Right cardiac atrium (tissue), 5 donors: ENCODE measurements at regions not wholly inside any gene's neighbourhood (a gene's known extent, or its start where the extent isn't known, plus 50 kb on each side); places are given as distances from the start of the nearest gene placed in this dataset.
"Not testable (repeated sequence)": the region's sequence is repeated elsewhere in the genome, so short reads cannot be mapped to it uniquely, and the experiment has no call there.

Experiments used
- ATAC-seq, 2 donors: fragments of 200-7000 bp; cut with Tn5 transposase; one replicate each; pipeline versions ENCODE4 v1.8.0 to v1.9.1; 2020; ENCODE audit warnings: moderate library complexity in 2 of 2, mild to moderate bottlenecking in 1 of 2
- DNase-seq, 3 donors: peaks; one replicate each; pipeline ENCODE4 v3.0.0-alpha.2; 2020
- H3K27ac ChIP-seq: one replicate; pipeline ENCODE4 v1.5.1; 2013; ENCODE audit warnings: mild to moderate bottlenecking, low read length, control low read depth, moderate library complexity
- H3K27me3 ChIP-seq: one replicate; pipeline ENCODE4 v1.6.1; 2013; ENCODE audit not compliant: control insufficient read depth, insufficient read depth
- H3K4me1 ChIP-seq: one replicate; pipeline ENCODE4 v1.6.1; 2013; ENCODE audit warnings: low read length; ENCODE audit not compliant: control insufficient read depth, insufficient read depth
- H3K4me3 ChIP-seq: one replicate; pipeline ENCODE4 v1.5.1; 2013; ENCODE audit warnings: low read length, control low read depth
- H3K9me3 ChIP-seq: one replicate; pipeline ENCODE4 v1.6.1; 2013; ENCODE audit warnings: low read length; ENCODE audit not compliant: control insufficient read depth
- WGBS: extraction: QIAGEN DNeasy Blood & Tissue Kit; methylation state at CpG from one replicate; pipeline ENCODE4 v1.1.7; 2013; 5-methylcytosine and 5-hydroxymethylcytosine counted together
- intact Hi-C, 4 donors: fragments of 100-400 bp; cut with DNase I; formaldehyde crosslinking; loops; one replicate each; pipeline versions ENCODE4 v1.11.0 to v1.14.0; 2022 to 2023
- donor health status: healthy with polysubstance abuse.
- donor health status: DM: no; HTN: yes; CAD: no.
- donor health status: DM: no; HTN: no; CAD: no.
- donor health status: DM: no; HTN: yes; CAD: no; lungs with severe emphysema.
- donor health status: DM: yes; HTN: yes; CAD: no.

DNA sequence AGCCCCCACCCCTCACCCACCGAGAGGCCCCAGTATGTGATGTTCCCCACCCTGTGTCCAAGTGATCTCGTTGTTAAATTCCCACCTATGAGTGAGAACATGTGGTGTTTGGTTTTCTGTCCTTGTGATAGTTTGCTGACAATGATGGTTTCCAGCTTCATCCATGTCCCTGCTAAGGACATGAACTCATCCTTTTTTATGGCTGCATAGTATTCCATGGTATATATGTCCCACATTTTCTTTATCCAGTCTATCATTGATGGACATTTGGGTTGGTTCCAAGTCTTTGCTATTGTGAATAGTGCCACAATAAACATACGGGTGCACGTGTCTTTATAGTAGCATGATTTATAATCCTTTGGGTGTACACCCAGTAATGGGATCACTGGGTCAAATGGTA, 79.2 kb downstream of the PXDC1 start:
- H3K27ac ChIP-seq, H3K4me3 ChIP-seq, H3K27me3 ChIP-seq, H3K9me3 ChIP-seq, ATAC-seq, intact Hi-C loops, DNase-seq, H3K4me1 ChIP-seq: not testable (repeated sequence)
- 94% methylated on average over 4 of the region's 4 CpGs for WGBS

GRCh38 chr6:3671382-3671781, 80.1 kb downstream of the PXDC1 start:
- no peak for ATAC-seq
- no peak for DNase-seq
- Histone ChIP-seq H3K27ac (no peak overlapping the region), H3K4me1 (no peaks in the 10 kb centered on the region), H3K9me3 (no peaks in the 10 kb centered on the region), H3K4me3 (no peak overlapping the region), H3K27me3 (no peaks in the 10 kb centered on the region)
- intact Hi-C loops = no loop called here
- 86% methylated on average over 1 of the region's 1 CpG for WGBS

DNA sequence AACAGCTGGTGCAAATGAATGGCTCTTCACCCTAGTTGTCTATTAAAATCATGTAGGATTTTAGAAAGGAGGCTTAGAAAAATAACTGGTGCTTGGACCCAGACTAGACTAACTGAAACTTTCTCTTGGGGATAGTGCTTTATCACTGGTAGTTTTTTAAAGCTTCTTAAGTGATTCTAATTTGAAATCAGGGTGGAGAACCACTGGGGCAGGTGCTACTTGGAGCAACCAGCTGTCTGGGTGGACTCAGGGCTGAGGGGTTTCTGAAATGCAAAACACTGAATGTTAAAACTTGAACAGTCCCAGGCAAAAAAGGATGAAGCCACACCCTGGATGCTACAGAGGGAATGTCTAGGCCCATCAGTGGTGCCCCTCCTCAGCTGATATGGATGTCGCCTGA, 81.2 kb downstream of the PXDC1 start:
- H3K27me3 ChIP-seq = no peaks in the 10 kb centered on the region
- no peaks in the 10 kb centered on the region for H3K4me1 ChIP-seq
- H3K27ac ChIP-seq = no peak overlapping the region
- DNase-seq (no peak), ATAC-seq (no peak)
- 85% methylated on average over 1 of the region's 1 CpG for WGBS
- H3K4me3 ChIP-seq = no peak overlapping the region
- no peaks in the 10 kb centered on the region for H3K9me3 ChIP-seq
- intact Hi-C loops = no loop called here

DNA sequence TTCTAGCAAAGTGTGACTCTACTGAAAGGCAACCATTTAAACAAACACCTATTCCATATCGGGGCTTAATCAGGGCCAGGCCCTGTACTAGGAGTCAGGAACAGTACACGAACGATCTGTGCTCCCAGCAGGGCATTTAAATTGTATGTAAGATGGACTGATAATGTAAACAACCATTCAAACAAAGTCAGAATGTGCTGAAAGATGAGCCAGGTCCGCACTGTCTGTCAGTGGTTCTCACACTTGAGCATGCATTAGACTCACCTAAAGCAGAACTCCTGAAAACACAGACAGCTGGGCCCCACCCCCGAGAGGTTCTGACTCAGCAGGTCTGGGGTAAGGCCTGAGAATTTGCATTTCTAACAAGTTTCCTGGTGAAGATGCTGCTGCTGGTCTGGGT, 81.6 kb downstream of the PXDC1 start:
- no peak for ATAC-seq
- intact Hi-C loops = no loop called here
- no peak for DNase-seq
- H3K27me3 ChIP-seq = no peaks in the 10 kb centered on the region
- H3K4me1 ChIP-seq = no peaks in the 10 kb centered on the region
- 80% methylated on average over 5 of the region's 5 CpGs for whole genome bisulfite sequencing
- no peak overlapping the region for H3K27ac ChIP-seq
- H3K4me3 ChIP-seq = no peak overlapping the region
- no peaks in the 10 kb centered on the region for H3K9me3 ChIP-seq

- intact Hi-C loops = no loop called here
- Histone ChIP-seq H3K27me3 (no peaks in the 10 kb centered on the region), H3K27ac (no peak overlapping the region), H3K4me1 (no peaks in the 10 kb centered on the region), H3K9me3 (no peaks in the 10 kb centered on the region), H3K4me3 (no peak overlapping the region)
- DNase-seq (no peak), ATAC-seq (no peak)
- 62% methylated on average over 1 of the region's 1 CpG for WGBS
Measured at GRCh38 chr6:3665608-3666007, 85.9 kb downstream of the PXDC1 start.

DNA sequence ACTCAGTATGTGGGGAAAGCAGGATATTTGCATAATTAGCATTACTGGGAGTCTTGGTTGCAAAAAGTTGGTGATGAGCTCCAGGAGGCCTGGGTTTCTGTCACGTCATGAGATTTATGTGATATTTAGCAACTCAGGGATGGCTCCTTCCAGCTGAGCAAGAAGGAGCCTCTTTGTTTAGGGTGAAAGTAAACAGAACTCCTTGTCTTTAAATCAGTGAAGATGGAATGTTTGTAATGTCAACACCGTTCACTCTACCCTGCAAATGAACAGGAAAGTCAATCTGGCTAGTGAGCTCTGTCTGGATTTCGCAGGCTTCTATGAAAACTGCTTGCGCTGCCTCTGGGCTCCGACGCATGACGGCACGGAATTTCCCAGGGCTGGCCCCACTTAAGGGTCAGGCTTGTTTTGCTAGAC, 86.9 kb downstream of the PXDC1 start:
- WGBS = 76% methylated on average over 8 of the region's 8 CpGs
- Histone ChIP-seq H3K4me1 (no peaks in the 10 kb centered on the region), H3K4me3 (no peak overlapping the region), H3K27ac (no peak overlapping the region), H3K27me3 (no peaks in the 10 kb centered on the region), H3K9me3 (no peaks in the 10 kb centered on the region)
- intact Hi-C loops = no loop called here
- DNase-seq = no peak
- ATAC-seq = no peak

DNA sequence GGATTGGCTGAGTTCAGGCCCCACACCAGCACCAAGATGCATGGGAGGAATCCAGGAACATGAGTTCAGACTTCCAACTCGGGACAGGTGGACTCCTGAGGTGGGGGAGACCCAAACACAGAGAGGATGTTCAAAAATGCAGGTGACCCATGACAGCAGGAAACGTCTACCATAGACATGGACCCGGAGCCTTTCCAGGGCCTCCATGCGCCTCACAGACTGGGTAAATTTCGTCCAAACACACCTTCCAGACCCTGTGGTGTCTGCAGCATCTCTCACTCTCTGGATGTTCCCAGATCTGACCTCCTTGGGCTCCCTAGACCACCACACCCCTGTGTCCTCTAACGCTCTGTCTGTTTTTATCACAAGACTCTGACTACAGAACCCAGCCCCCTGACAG, 87.7 kb downstream of the PXDC1 start:
- ATAC-seq = no peak
- intact Hi-C loops = no loop called here
- H3K27ac ChIP-seq = no peak overlapping the region
- DNase-seq = no peak
- H3K9me3 ChIP-seq = no peaks in the 10 kb centered on the region
- H3K4me3 ChIP-seq = no peak overlapping the region
- H3K27me3 ChIP-seq = no peaks in the 10 kb centered on the region
- no peaks in the 10 kb centered on the region for H3K4me1 ChIP-seq
- 93% methylated on average over 6 of the region's 6 CpGs for WGBS

DNA sequence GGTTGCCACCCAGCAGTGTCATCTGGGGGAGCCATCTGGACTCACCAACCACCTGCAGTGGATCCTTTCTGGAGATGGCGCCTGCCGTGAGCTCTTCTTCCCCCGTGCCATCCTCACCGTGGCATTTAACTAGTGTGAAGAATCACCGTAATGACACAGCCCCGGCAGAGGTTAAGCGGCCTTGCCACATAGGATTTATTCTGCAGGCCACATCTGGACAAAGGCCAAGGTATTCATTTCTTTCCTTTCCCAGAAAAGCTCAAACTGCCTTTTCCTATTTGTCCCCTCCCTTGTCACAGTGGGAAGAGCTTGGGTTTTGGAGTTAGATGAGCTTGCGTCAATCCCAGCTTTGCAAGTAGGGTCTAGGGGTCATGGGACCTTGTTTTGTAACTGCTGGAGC, 88.4 kb downstream of the PXDC1 start:
- no peaks in the 10 kb centered on the region for H3K27me3 ChIP-seq
- H3K27ac ChIP-seq = no peak overlapping the region
- ATAC-seq (no peak), DNase-seq (no peak)
- no peaks in the 10 kb centered on the region for H3K9me3 ChIP-seq
- no peaks in the 10 kb centered on the region for H3K4me1 ChIP-seq
- WGBS = 79% methylated on average over 8 of the region's 8 CpGs
- intact Hi-C loops = no loop called here
- no peak overlapping the region for H3K4me3 ChIP-seq

DNA sequence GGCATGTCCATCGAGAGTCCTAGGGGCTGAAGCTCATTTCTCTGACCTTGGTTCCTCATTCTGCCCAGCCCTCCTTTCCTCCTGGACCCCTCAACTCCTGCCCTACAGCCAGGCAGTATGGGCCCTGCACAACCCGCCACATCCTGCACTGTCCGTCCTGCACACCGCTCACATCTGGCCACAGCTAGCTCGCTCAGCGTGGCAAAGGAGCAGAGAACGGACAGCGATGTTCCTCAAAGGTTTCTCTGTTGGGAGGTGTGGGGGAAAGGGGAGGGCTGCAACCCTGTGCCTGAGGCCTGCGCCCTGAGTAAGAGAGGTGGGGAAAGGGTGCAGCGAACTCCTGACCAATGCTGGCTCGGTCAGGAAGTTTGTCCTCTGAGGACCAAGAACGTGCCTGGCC, 90.1 kb downstream of the PXDC1 start:
- ATAC-seq = no peak
- DNase-seq = no peak
- Histone ChIP-seq H3K27me3 (no peaks in the 10 kb centered on the region), H3K9me3 (no peaks in the 10 kb centered on the region), H3K4me3 (no peak overlapping the region), H3K27ac (no peak overlapping the region), H3K4me1 (no peaks in the 10 kb centered on the region)
- intact Hi-C loops = no loop called here
- WGBS = 90% methylated on average over 12 of the region's 12 CpGs

GRCh38 chr6:3660473-3660872, 91.0 kb downstream of the PXDC1 start:
- H3K4me3 ChIP-seq = no peak overlapping the region
- no peaks in the 10 kb centered on the region for H3K9me3 ChIP-seq
- intact Hi-C loops = no loop called here
- WGBS = 83% methylated on average over 8 of the region's 8 CpGs
- no peaks in the 10 kb centered on the region for H3K4me1 ChIP-seq
- H3K27me3 ChIP-seq = no peaks in the 10 kb centered on the region
- H3K27ac ChIP-seq = no peak overlapping the region
- DNase-seq = no peak
- no peak for ATAC-seq

- 86% methylated on average over 6 of the region's 6 CpGs for WGBS
- Histone ChIP-seq H3K27me3 (no peaks in the 10 kb centered on the region), H3K4me3 (no peak overlapping the region), H3K4me1 (no peaks in the 10 kb centered on the region), H3K9me3 (no peaks in the 10 kb centered on the region), H3K27ac (no peak overlapping the region)
- intact Hi-C loops = no loop called here
- ATAC-seq (no peak), DNase-seq (no peak)
Measured at GRCh38 chr6:3659748-3660147, 91.8 kb downstream of the PXDC1 start.

DNA sequence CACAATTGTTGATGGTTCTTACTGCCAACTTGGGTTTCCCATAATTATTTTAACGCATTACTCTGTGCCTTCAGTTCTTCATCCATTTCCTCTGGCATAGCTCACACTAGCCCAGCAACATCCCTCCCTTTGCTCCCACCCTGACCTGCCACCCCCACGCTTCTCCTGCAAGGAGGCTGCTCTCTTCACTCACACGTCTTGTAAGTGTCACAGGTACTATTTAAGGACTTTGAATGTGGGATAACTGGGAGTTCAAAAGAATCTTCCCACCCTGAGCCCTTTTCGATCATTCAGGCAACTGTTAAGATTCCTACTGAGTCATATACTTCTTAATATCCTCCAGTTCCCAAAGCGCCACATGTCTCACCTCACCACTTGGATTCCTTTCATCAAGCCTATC, 95.4 kb downstream of the PXDC1 start:
- no peaks in the 10 kb centered on the region for H3K9me3 ChIP-seq
- no peak overlapping the region for H3K4me3 ChIP-seq
- H3K4me1 ChIP-seq = no peaks in the 10 kb centered on the region
- ATAC-seq = no peak
- no peak for DNase-seq
- no peaks in the 10 kb centered on the region for H3K27me3 ChIP-seq
- intact Hi-C loops = no loop called here
- WGBS = 82% methylated on average over 5 of the region's 5 CpGs
- H3K27ac ChIP-seq = no peak overlapping the region
